A673 (cell line): ENCODE measurements at regions not wholly inside any gene's neighbourhood (a gene's known extent, or its start where the extent isn't known, plus 50 kb on each side); places are given as distances from the start of the nearest gene placed in this dataset.

Source experiments
- CTCF ChIP-seq: fragments of 300-800, 200-600 bp; sonication (generic); conservative IDR thresholded peaks from 2 replicates; pipeline ENCODE4 v1.5.1; 2017; ENCODE audit warnings: low read depth, mild to moderate bottlenecking, antibody characterized with exemption, low read length, moderate library complexity, mixed read lengths
- EZH2 ChIP-seq: fragments of 200-600 bp; sonication (generic); IDR thresholded peaks from 2 replicates; pipeline ENCODE4 v1.6.1; 2017; ENCODE audit warnings: borderline replicate concordance, low read depth, mild to moderate bottlenecking, mixed read lengths, antibody characterized with exemption, low read length; ENCODE audit not compliant: poor library complexity, severe bottlenecking

GRCh38 chr1:221644663-221645258 is 97.1 kb downstream of the DUSP10 start:
- no peak for TF ChIP-seq CTCF
- TF ChIP-seq EZH2, result no peak
